ENCODE measurements at regions not wholly inside any gene's neighbourhood (a gene's known extent, or its start where the extent isn't known, plus 50 kb on each side); places are given as distances from the start of the nearest gene placed in this dataset.

GRCh38 chr18:28837100-28837499 is 660.2 kb upstream of the CDH2 start:
- POLR2A ChIA-PET (ENCODE audit: low non-redundant PET): interaction anchor here (0.6 kb wide), 1 partner anchor 550 kb away, joined by 3 read pairs; no protein-coding TSS in a partner anchor
- H3K4me1 ChIP-seq (ENCODE audit: insufficient read depth, low read length, poor library complexity, severe bottlenecking): no peaks in the 10 kb centered on the region
- TF ChIP-seq, protein P1, sequence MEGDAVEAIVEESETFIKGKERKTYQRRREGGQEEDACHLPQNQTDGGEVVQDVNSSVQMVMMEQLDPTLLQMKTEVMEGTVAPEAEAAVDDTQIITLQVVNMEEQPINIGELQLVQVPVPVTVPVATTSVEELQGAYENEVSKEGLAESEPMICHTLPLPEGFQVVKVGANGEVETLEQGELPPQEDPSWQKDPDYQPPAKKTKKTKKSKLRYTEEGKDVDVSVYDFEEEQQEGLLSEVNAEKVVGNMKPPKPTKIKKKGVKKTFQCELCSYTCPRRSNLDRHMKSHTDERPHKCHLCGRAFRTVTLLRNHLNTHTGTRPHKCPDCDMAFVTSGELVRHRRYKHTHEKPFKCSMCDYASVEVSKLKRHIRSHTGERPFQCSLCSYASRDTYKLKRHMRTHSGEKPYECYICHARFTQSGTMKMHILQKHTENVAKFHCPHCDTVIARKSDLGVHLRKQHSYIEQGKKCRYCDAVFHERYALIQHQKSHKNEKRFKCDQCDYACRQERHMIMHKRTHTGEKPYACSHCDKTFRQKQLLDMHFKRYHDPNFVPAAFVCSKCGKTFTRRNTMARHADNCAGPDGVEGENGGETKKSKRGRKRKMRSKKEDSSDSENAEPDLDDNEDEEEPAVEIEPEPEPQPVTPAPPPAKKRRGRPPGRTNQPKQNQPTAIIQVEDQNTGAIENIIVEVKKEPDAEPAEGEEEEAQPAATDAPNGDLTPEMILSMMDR (conservative IDR thresholded peaks at IDR 0.05; ENCODE audit: low read depth, low read length): no peak
- TF ChIP-seq EZH2 (IDR thresholded peaks at IDR 0.05; ENCODE audit: borderline replicate concordance, low read depth, low read length, poor library complexity, severe bottlenecking): no peak
- intact Hi-C loops (cut with micrococcal nuclease; ENCODE audit: unreplicated experiment): no loop called here
- CTCF ChIA-PET: no interaction called here
- DNase-seq (ENCODE audit: low spot score): no peak
- no peak overlapping the region for H3K4me3 ChIP-seq (ENCODE audit: low read depth, low read length, poor library complexity, severe bottlenecking)
- H3K27me3 ChIP-seq (replicated peaks; ENCODE audit: insufficient read depth, low read depth, low read length, poor library complexity): no peaks in the 10 kb centered on the region
- H3K9me3 ChIP-seq (ENCODE audit: low read depth, low read length, poor library complexity, severe bottlenecking): no peaks in the 10 kb centered on the region
- no peak overlapping the region for H3K27ac ChIP-seq (ENCODE audit: low read depth, low read length, poor library complexity, severe bottlenecking)
- H3K36me3 ChIP-seq (ENCODE audit: insufficient read depth, low read length, poor library complexity, severe bottlenecking): no peaks in the 10 kb centered on the region
- no TSS peak for BruUV-seq (replicated peaks)

DNA sequence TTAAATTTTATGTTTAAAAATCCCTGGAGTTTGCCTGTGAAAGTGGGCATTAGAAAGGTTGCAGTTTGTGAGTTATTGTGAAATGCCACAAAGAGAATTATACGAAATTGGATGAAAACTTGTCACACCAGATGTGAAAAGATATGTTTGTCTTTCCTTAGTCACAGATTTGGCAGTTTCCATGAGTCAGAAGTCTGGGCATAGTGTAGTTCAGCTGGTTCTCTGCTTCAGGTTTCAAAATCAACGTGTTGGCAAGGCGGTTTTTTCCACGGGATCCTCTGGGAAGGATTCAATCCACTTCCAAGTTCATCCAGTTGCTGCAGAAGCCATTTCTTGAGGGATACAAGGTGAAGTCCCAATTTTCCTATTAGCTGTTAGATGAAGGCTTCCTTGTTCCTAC is 658.0 kb upstream of the CDH2 start:
- Histone ChIP-seq H3K4me1 (ENCODE audit: insufficient read depth, low read length, poor library complexity, severe bottlenecking) (no peaks in the 10 kb centered on the region), H3K27ac (ENCODE audit: low read depth, low read length, poor library complexity, severe bottlenecking) (no peak overlapping the region), H3K4me3 (ENCODE audit: low read depth, low read length, poor library complexity, severe bottlenecking) (no peak overlapping the region), H3K27me3 (replicated peaks; ENCODE audit: insufficient read depth, low read depth, low read length, poor library complexity) (no peaks in the 10 kb centered on the region), H3K9me3 (ENCODE audit: low read depth, low read length, poor library complexity, severe bottlenecking) (no peaks in the 10 kb centered on the region), H3K36me3 (ENCODE audit: insufficient read depth, low read length, poor library complexity, severe bottlenecking) (no peaks in the 10 kb centered on the region)
- CTCF ChIA-PET: no interaction called here
- intact Hi-C loops (cut with micrococcal nuclease; ENCODE audit: unreplicated experiment): no loop called here
- DNase-seq (ENCODE audit: low spot score): no peak
- no peak for TF ChIP-seq EZH2 (IDR thresholded peaks at IDR 0.05; ENCODE audit: borderline replicate concordance, low read depth, low read length, poor library complexity, severe bottlenecking)
- TF ChIP-seq, protein P1 (conservative IDR thresholded peaks at IDR 0.05; ENCODE audit: low read depth, low read length): no peak
- POLR2A ChIA-PET (ENCODE audit: low non-redundant PET): no interaction called here
- BruUV-seq (replicated peaks): no TSS peak

DNA sequence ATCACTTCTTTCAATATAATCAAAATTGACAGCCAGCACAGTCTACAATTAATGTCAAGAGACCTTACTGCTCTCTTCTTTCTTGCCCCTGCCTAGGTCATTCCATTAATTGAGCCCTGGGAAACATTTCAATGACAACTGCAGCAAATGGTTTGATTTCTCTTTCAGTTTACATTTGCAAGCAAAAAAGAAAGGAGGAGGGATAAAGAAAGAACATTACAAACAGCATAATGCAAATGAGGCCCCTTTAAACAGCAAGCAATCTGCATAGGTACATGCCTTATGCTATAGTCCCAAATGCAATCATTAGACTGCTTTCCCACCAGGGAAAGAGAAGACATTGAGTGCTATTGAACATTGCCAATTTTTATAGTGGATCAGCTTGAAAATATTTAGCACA is 655.0 kb upstream of the CDH2 start:
- no TSS peak for BruUV-seq (replicated peaks)
- Histone ChIP-seq H3K27ac (ENCODE audit: low read depth, low read length, poor library complexity, severe bottlenecking) (no peak overlapping the region), H3K4me1 (ENCODE audit: insufficient read depth, low read length, poor library complexity, severe bottlenecking) (no peaks in the 10 kb centered on the region), H3K27me3 (replicated peaks; ENCODE audit: insufficient read depth, low read depth, low read length, poor library complexity) (no peaks in the 10 kb centered on the region), H3K9me3 (ENCODE audit: low read depth, low read length, poor library complexity, severe bottlenecking) (no peaks in the 10 kb centered on the region), H3K4me3 (ENCODE audit: low read depth, low read length, poor library complexity, severe bottlenecking) (no peak overlapping the region), H3K36me3 (ENCODE audit: insufficient read depth, low read length, poor library complexity, severe bottlenecking) (no peaks in the 10 kb centered on the region)
- CTCF ChIA-PET: no interaction called here
- DNase-seq (ENCODE audit: low spot score): no peak
- no peak for TF ChIP-seq EZH2 (IDR thresholded peaks at IDR 0.05; ENCODE audit: borderline replicate concordance, low read depth, low read length, poor library complexity, severe bottlenecking)
- TF ChIP-seq, protein P1 (conservative IDR thresholded peaks at IDR 0.05; ENCODE audit: low read depth, low read length): no peak
- POLR2A ChIA-PET (ENCODE audit: low non-redundant PET): no interaction called here
- intact Hi-C loops (cut with micrococcal nuclease; ENCODE audit: unreplicated experiment): no loop called here

All from A673 (cell line).